IMR-90 (cell line): ENCODE measurements at regions not wholly inside any gene's neighbourhood (a gene's known extent, or its start where the extent isn't known, plus 50 kb on each side); places are given as distances from the start of the nearest gene placed in this dataset.

Experiments
- ATAC-seq: fragments of 200-7000 bp; cut with Tn5 transposase; 2 replicates; pipeline ENCODE4 v1.9.1; 2020; ENCODE audit warnings: low read depth, mild to moderate bottlenecking, moderate library complexity
- BruUV-seq: library from RNA; stranded (reverse); fragments of 400-500 nt; replicated peaks from 2 replicates; lab custom pipeline; 2021; lab: Mats Ljungman, UMichigan
- CTCF ChIA-PET: fragments of 300-600 bp; formaldehyde crosslinking; extraction: SDS; loops from one replicate; lab custom pipeline; 2021; ENCODE audit warnings: antibody characterized with exemption; lab: Yijun Ruan, JAX
- POLR2A ChIA-PET: fragments of 300-600 bp; sonication (Branson Sonifier 250); formaldehyde crosslinking; loops from one replicate; lab custom pipeline; 2022; ENCODE audit warnings: antibody characterized with exemption; ENCODE audit not compliant: unreplicated experiment; lab: Charles Lee
- DNase-seq: peaks from one replicate; pipeline ENCODE4 v3.0.0; 2013
- H2AFZ ChIP-seq: replicated peaks from 2 replicates; pipeline ENCODE3; 2013; ENCODE audit warnings: low read length, mild to moderate bottlenecking; ENCODE audit not compliant: poor library complexity
- H2AK5ac ChIP-seq: 2 replicates; pipeline ENCODE4 v1.6.1; 2013; ENCODE audit warnings: low read depth, low read length, inconsistent platforms
- H2AK9ac ChIP-seq: replicated peaks from 2 replicates; pipeline ENCODE3; 2013; ENCODE audit warnings: mild to moderate bottlenecking, low read depth, low read length, moderate library complexity; ENCODE audit not compliant: poor library complexity
- H2BK120ac ChIP-seq: 2 replicates; pipeline ENCODE4 v1.6.1; 2013; ENCODE audit warnings: low read depth, low read length, inconsistent platforms
- H2BK15ac ChIP-seq: 3 replicates; pipeline ENCODE4 v1.6.1; 2013; ENCODE audit warnings: low read depth, low read length, inconsistent platforms
- H2BK20ac ChIP-seq: 2 replicates; pipeline ENCODE4 v1.6.1; 2013; ENCODE audit warnings: low read depth, mild to moderate bottlenecking, inconsistent platforms, low read length, moderate library complexity
- H2BK5ac ChIP-seq: 2 replicates; pipeline ENCODE4 v1.6.1; 2013; ENCODE audit warnings: mild to moderate bottlenecking, low read depth, low read length, inconsistent platforms; ENCODE audit not compliant: poor library complexity, severe bottlenecking
- H3K14ac ChIP-seq: replicated peaks from 2 replicates; pipeline ENCODE4 v1.6.1; 2013; ENCODE audit warnings: low read depth, low read length, inconsistent platforms
- H3K18ac ChIP-seq: 2 replicates; pipeline ENCODE4 v1.6.1; 2013; ENCODE audit warnings: low read depth, low read length, control low read depth
- H3K23ac ChIP-seq: 2 replicates; pipeline ENCODE4 v1.6.1; 2013; ENCODE audit warnings: low read depth, low read length, inconsistent platforms
- H3K27ac ChIP-seq: 2 replicates; pipeline ENCODE4 v1.5.1; 2013; ENCODE audit warnings: mild to moderate bottlenecking, control low read depth, low read length; ENCODE audit not compliant: insufficient read depth
- H3K27me3 ChIP-seq: 2 replicates; pipeline ENCODE4 v1.6.1; 2013; ENCODE audit warnings: low read length; ENCODE audit not compliant: control insufficient read depth, insufficient read depth
- H3K36me3 ChIP-seq: 2 replicates; pipeline ENCODE4 v1.6.1; 2013; ENCODE audit warnings: low read length, mixed read lengths; ENCODE audit not compliant: control insufficient read depth, insufficient read depth
- H3K4ac ChIP-seq: 2 replicates; pipeline ENCODE4 v1.6.1; 2013; ENCODE audit warnings: low read depth, low read length, inconsistent platforms
- H3K4me1 ChIP-seq: 2 replicates; pipeline ENCODE4 v1.6.1; 2013; ENCODE audit warnings: low read length, mixed read lengths; ENCODE audit not compliant: control insufficient read depth, insufficient read depth
- H3K4me2 ChIP-seq: 2 replicates; pipeline ENCODE4 v1.6.1; 2013; ENCODE audit warnings: low read depth, mild to moderate bottlenecking, control low read depth, low read length, moderate library complexity
- H3K4me3 ChIP-seq: 2 replicates; pipeline ENCODE4 v1.5.1; 2013; ENCODE audit warnings: low read depth, mild to moderate bottlenecking, control low read depth, low read length, moderate library complexity; ENCODE audit not compliant: insufficient read depth
- H3K56ac ChIP-seq: 2 replicates; pipeline ENCODE4 v1.6.1; 2013; ENCODE audit warnings: low read length, inconsistent platforms; ENCODE audit not compliant: insufficient read depth; ENCODE audit errors: extremely low read depth
- H3K79me1 ChIP-seq, 2 experiments: 2 replicates each; pipeline ENCODE4 v1.6.1; 2013; ENCODE audit warnings: low read length in 2 of 2, inconsistent platforms in 1 of 2, low read depth in 1 of 2
- H3K9ac ChIP-seq: 2 replicates; pipeline ENCODE4 v1.6.1; 2013; ENCODE audit warnings: low read depth, low read length, control low read depth
- H3K9me1 ChIP-seq: 2 replicates; pipeline ENCODE4 v1.6.1; 2013; ENCODE audit warnings: low read length, inconsistent platforms; ENCODE audit not compliant: insufficient read depth
- H3K9me3 ChIP-seq: 2 replicates; pipeline ENCODE4 v1.6.1; 2013; ENCODE audit warnings: low read length; ENCODE audit not compliant: control insufficient read depth, insufficient read depth
- H4K20me1 ChIP-seq: 2 replicates; pipeline ENCODE4 v1.6.1; 2013; ENCODE audit warnings: low read length, inconsistent platforms; ENCODE audit not compliant: insufficient read depth
- H4K5ac ChIP-seq: 2 replicates; pipeline ENCODE4 v1.6.1; 2013; ENCODE audit warnings: mild to moderate bottlenecking, low read depth, low read length, control low read depth
- H4K8ac ChIP-seq, 2 experiments: 2 replicates each; pipeline ENCODE4 v1.6.1; 2013; ENCODE audit warnings: low read depth in 2 of 2, low read length in 2 of 2, control low read depth in 1 of 2, inconsistent platforms in 1 of 2
- H4K91ac ChIP-seq: 2 replicates; pipeline ENCODE4 v1.6.1; 2013; ENCODE audit warnings: low read depth, low read length, inconsistent platforms; ENCODE audit not compliant: insufficient read depth
- BHLHE40 ChIP-seq: fragments of 150-350 bp; IDR thresholded peaks from 2 replicates; pipeline ENCODE4 v1.6.1; 2016; ENCODE audit warnings: mild to moderate bottlenecking, low read depth, low read length
- CEBPB ChIP-seq: IDR thresholded peaks from 2 replicates; pipeline ENCODE4 v1.6.1; 2012; ENCODE audit warnings: low read depth, low read length, improper control_type of control experiment
- CHD1 ChIP-seq: IDR thresholded peaks from 2 replicates; pipeline ENCODE4 v1.6.1; 2012; ENCODE audit warnings: low read depth, low read length, improper control_type of control experiment
- CTCF ChIP-seq: conservative IDR thresholded peaks from 2 replicates; pipeline ENCODE4 v1.5.1; 2012; ENCODE audit warnings: mild to moderate bottlenecking, low read depth, low read length, improper control_type of control experiment
- ELK1 ChIP-seq: fragments of 150-350 bp; IDR thresholded peaks from 2 replicates; pipeline ENCODE4 v1.6.1; 2016; ENCODE audit warnings: low read depth, mild to moderate bottlenecking, low read length, moderate library complexity, borderline replicate concordance
- FOS ChIP-seq: fragments of 150-350 bp; IDR thresholded peaks from 2 replicates; pipeline ENCODE4 v1.6.1; 2016; ENCODE audit warnings: low read depth, low read length
- MAFK ChIP-seq: IDR thresholded peaks from 2 replicates; pipeline ENCODE4 v1.6.1; 2012; ENCODE audit warnings: low read depth, low read length, improper control_type of control experiment
- MAZ ChIP-seq: IDR thresholded peaks from 2 replicates; pipeline ENCODE4 v1.6.1; 2012; ENCODE audit warnings: low read depth, mild to moderate bottlenecking, low read length, improper control_type of control experiment, moderate library complexity, borderline replicate concordance
- MXI1 ChIP-seq: IDR thresholded peaks from 2 replicates; pipeline ENCODE4 v1.6.1; 2012; ENCODE audit warnings: low read depth, mild to moderate bottlenecking, low read length, moderate library complexity, borderline replicate concordance
- NFE2L2 ChIP-seq: fragments of 150-350 bp; IDR thresholded peaks from 2 replicates; pipeline ENCODE4 v1.6.1; 2016; ENCODE audit warnings: low read depth, mild to moderate bottlenecking, low read length
- POLR2A ChIP-seq: IDR thresholded peaks from 2 replicates; pipeline ENCODE4 v1.6.1; 2012; ENCODE audit warnings: mild to moderate bottlenecking, low read depth, low read length
- RAD21 ChIP-seq: IDR thresholded peaks from 2 replicates; pipeline ENCODE4 v1.6.1; 2012; ENCODE audit warnings: low read length, improper control_type of control experiment
- RCOR1 ChIP-seq: IDR thresholded peaks from 2 replicates; pipeline ENCODE4 v1.6.1; 2012; ENCODE audit warnings: mild to moderate bottlenecking, low read length, improper control_type of control experiment; ENCODE audit not compliant: insufficient replicate concordance
- RFX5 ChIP-seq: IDR thresholded peaks from 2 replicates; pipeline ENCODE4 v1.8.0; 2012; ENCODE audit warnings: low read depth, mild to moderate bottlenecking, low read length, moderate library complexity
- SMC3 ChIP-seq: fragments of 150-350 bp; IDR thresholded peaks from 2 replicates; pipeline ENCODE4 v1.6.1; 2016; ENCODE audit warnings: low read depth, mild to moderate bottlenecking, antibody characterized with exemption, low read length, moderate library complexity
- USF2 ChIP-seq: fragments of 150-350 bp; IDR thresholded peaks from 2 replicates; pipeline ENCODE4 v1.6.1; 2017; ENCODE audit warnings: mild to moderate bottlenecking, antibody characterized with exemption, low read length, low read depth
- WGBS, 2 experiments: methylation state at CpG; one replicate each; pipeline versions ENCODE4 v1.1.5 to v1.1.7; 2013; ENCODE audit warnings: missing lambda C conversion rate in 2 of 2; ENCODE audit not compliant: insufficient read length in 1 of 2; ENCODE audit errors: extremely low coverage in 2 of 2; 5-methylcytosine and 5-hydroxymethylcytosine counted together
- dilution Hi-C: fragments of 300-500 bp; cut with HindIII; formaldehyde crosslinking; loops from one replicate; pipeline ENCODE4 v1.14.3; 2018; ENCODE audit warnings: low sequenced_read_pairs; ENCODE audit not compliant: unreplicated experiment
- in situ Hi-C: fragments of 300-500 bp; cut with MboI; formaldehyde crosslinking; loops from 3 replicates; pipeline ENCODE4 v1.14.3; 2019; ENCODE audit warnings: low sequenced_read_pairs, inconsistent platforms, mixed read lengths
- intact Hi-C: fragments of 100-400 bp; cut with micrococcal nuclease; formaldehyde crosslinking; loops from 2 replicates; pipeline ENCODE4 v1.10.0; 2022

- Histone ChIP-seq H4K20me1 (no peaks in the 10 kb centered on the region), H3K56ac (no peak overlapping the region), H4K5ac (no peak overlapping the region), H4K8ac (no peak overlapping the region), H2BK15ac (no peak overlapping the region), H3K9me3 (peaks cover 16% of the 10 kb centered on the region), H3K18ac (no peak overlapping the region), H2AK9ac (no peak overlapping the region), H3K14ac (no peak overlapping the region), H3K9me1 (no peaks in the 10 kb centered on the region), H3K4ac (no peak overlapping the region), H3K27ac (no peak overlapping the region), H3K79me1 (no peaks in the 10 kb centered on the region), H3K4me1 (no peaks in the 10 kb centered on the region), H3K36me3 (no peaks in the 10 kb centered on the region), H4K91ac (no peak overlapping the region), H2BK20ac (no peak overlapping the region), H3K27me3 (no peaks in the 10 kb centered on the region), H2AFZ (no peak overlapping the region), H3K4me2 (no peak overlapping the region), H2BK120ac (no peak overlapping the region), H2AK5ac (no peak overlapping the region), H3K23ac (no peak overlapping the region), H3K9ac (no peak overlapping the region), H3K4me3 (no peak overlapping the region), H2BK5ac (no peak overlapping the region)
- in situ Hi-C loops (no loop called here), dilution Hi-C loops (no loop called here), intact Hi-C loops (no loop called here)
- DNase-seq (no peak), ATAC-seq (no peak)
- WGBS, 2 experiments, result no CpG with 5 or more reads among the region's 1 CpG
- TF ChIP-seq POLR2A (no peak), RAD21 (no peak), MAZ (no peak), BHLHE40 (no peak), MAFK (no peak), RCOR1 (no peak), NFE2L2 (no peak), CHD1 (no peak), USF2 (no peak), ELK1 (no peak), MXI1 (no peak), FOS (no peak), CTCF (no peak), SMC3 (no peak), CEBPB (no peak), RFX5 (no peak)
- no TSS peak for BruUV-seq
- POLR2A ChIA-PET, result no interaction called here
- CTCF ChIA-PET, result no interaction called here
These were observed 127.4 kb upstream of the ANO5 start for GRCh38 chr11:22065472-22065871.
